A549 (cell line): ENCODE measurements at regions not wholly inside any gene's neighbourhood (a gene's known extent, or its start where the extent isn't known, plus 50 kb on each side); places are given as distances from the start of the nearest gene placed in this dataset.

ENCODE experiments used
- ATAC-seq, 2 experiments: fragments of 200-7000 bp in 1 of 2; fragments of >200 bp in 1 of 2; cut with Nextera tagmentation in 1 of 2; cut with Tn5 transposase in 1 of 2; 3 replicates each; pipeline versions ENCODE4 v1.8.0 to v1.9.1; 2018 to 2020; ENCODE audit warnings: mild to moderate bottlenecking in 1 of 2, moderate library complexity in 1 of 2
- CTCF ChIA-PET: fragments of 300-600 bp; sonication (Branson Sonifier 250); formaldehyde crosslinking; extraction: SDS; loops from one replicate; lab custom pipeline; 2021; ENCODE audit warnings: antibody characterized with exemption, inconsistent platforms; lab: Yijun Ruan, JAX
- POLR2A ChIA-PET: fragments of 350-600 bp; formaldehyde crosslinking; extraction: SDS; loops from one replicate; lab custom pipeline; 2021; ENCODE audit warnings: antibody characterized with exemption, inconsistent platforms; lab: Yijun Ruan, JAX
- DNase-seq, 2 experiments: peaks; one replicate each; pipeline versions ENCODE4 v3.0.0 to v3.0.0-alpha.2; 2011 to 2016; ENCODE audit warnings: low read depth in 1 of 2, low spot score in 1 of 2
- FAIRE-seq: peaks from 2 replicates; lab custom pipeline; 2011; peaks lifted over from hg19 to GRCh38; lab: Jason Lieb, UNC
- H3K27ac ChIP-seq, 2 experiments: fragments of >200 bp; sonication (Bioruptor Twin); formaldehyde crosslinking; 3 replicates each; pipeline ENCODE4 v1.5.1; 2016 to 2017
- H3K4me1 ChIP-seq: fragments of >200 bp; sonication (Bioruptor Twin); formaldehyde crosslinking; 3 replicates; pipeline ENCODE4 v1.6.1; 2016
- H3K4me2 ChIP-seq: fragments of >200 bp; sonication (Bioruptor Twin); formaldehyde crosslinking; 3 replicates; pipeline ENCODE4 v1.6.1; 2016
- H3K4me3 ChIP-seq: fragments of >200 bp; sonication (Bioruptor Twin); formaldehyde crosslinking; 3 replicates; pipeline ENCODE4 v1.5.1; 2016
- H3K9me3 ChIP-seq: fragments of >200 bp; sonication (Bioruptor Twin); formaldehyde crosslinking; 3 replicates; pipeline ENCODE4 v1.6.1; 2016
- CBX2 ChIP-seq: fragments of 200-600 bp; sonication (generic); IDR thresholded peaks from 2 replicates; pipeline ENCODE4 v1.6.1; 2016; ENCODE audit warnings: low read depth, mild to moderate bottlenecking, borderline replicate concordance
- CBX8 ChIP-seq: fragments of 200-600 bp; sonication (generic); IDR thresholded peaks from 2 replicates; pipeline ENCODE4 v1.6.1; 2016
- CEBPB ChIP-seq, 2 experiments: fragments of >200 bp in 1 of 2; sonication (Bioruptor Twin) in 1 of 2; formaldehyde crosslinking in 1 of 2; IDR thresholded peaks; 2 replicates each; pipeline ENCODE4 v1.6.1; 2012 to 2016
- EHF ChIP-seq: fragments of 250-450 bp; sonication (Bioruptor Pico); IDR thresholded peaks from 2 replicates; pipeline ENCODE4 v1.5.0; 2020; ENCODE audit warnings: mild to moderate bottlenecking
- EHMT2 ChIP-seq: fragments of 200-600 bp; sonication (generic); IDR thresholded peaks from 2 replicates; pipeline ENCODE4 v1.6.1; 2016; ENCODE audit warnings: antibody characterized with exemption, low read depth, mild to moderate bottlenecking, moderate library complexity
- EP300 ChIP-seq, 2 experiments: fragments of >200 bp; sonication (Bioruptor Twin); formaldehyde crosslinking; IDR thresholded peaks; 2 replicates in 1 of 2; 3 replicates in 1 of 2; pipeline ENCODE4 v1.6.1; 2016 to 2017
- FOSB ChIP-seq: fragments of 250-450 bp; sonication (Bioruptor Pico); IDR thresholded peaks from 2 replicates; pipeline ENCODE4 v1.5.0; 2020; ENCODE audit warnings: mild to moderate bottlenecking, moderate library complexity
- GATA3 ChIP-seq: IDR thresholded peaks from 2 replicates; pipeline ENCODE4 v1.6.1; 2012; ENCODE audit warnings: borderline replicate concordance
- HDAC2 ChIP-seq: fragments of 200-600 bp; sonication (generic); IDR thresholded peaks from 2 replicates; pipeline ENCODE4 v1.6.1; 2016
- HOXB13 ChIP-seq: fragments of 250-450 bp; sonication (Bioruptor Pico); IDR thresholded peaks from 2 replicates; pipeline ENCODE4 v1.5.0; 2020; ENCODE audit warnings: low read depth, mild to moderate bottlenecking, moderate library complexity
- HOXB5 ChIP-seq: fragments of 250-450 bp; sonication (Bioruptor Pico); IDR thresholded peaks from 2 replicates; pipeline ENCODE4 v1.5.0; 2020; ENCODE audit warnings: mild to moderate bottlenecking, moderate library complexity
- NPAS2 ChIP-seq: fragments of 250-450 bp; sonication (Bioruptor Pico); IDR thresholded peaks from 2 replicates; pipeline ENCODE4 v1.8.0; 2022; ENCODE audit warnings: mild to moderate bottlenecking, moderate library complexity, borderline replicate concordance
- PHF8 ChIP-seq: fragments of 200-600 bp; sonication (generic); IDR thresholded peaks from 2 replicates; pipeline ENCODE4 v1.6.1; 2016; ENCODE audit warnings: low read depth, mild to moderate bottlenecking, antibody characterized with exemption, moderate library complexity, borderline replicate concordance
- RFX5 ChIP-seq: fragments of 450-650 bp; IDR thresholded peaks from 2 replicates; pipeline ENCODE4 v1.7.1; 2014; ENCODE audit warnings: antibody characterized with exemption, mild to moderate bottlenecking, moderate library complexity
- SREBF2 ChIP-seq: fragments of 450-650 bp; IDR thresholded peaks from 2 replicates; pipeline ENCODE4 v1.6.1; 2014; ENCODE audit warnings: mild to moderate bottlenecking, moderate library complexity
- TP53 ChIP-seq: fragments of 250-450 bp; sonication (Bioruptor Pico); IDR thresholded peaks from 2 replicates; pipeline ENCODE4 v1.5.0; 2021; ENCODE audit warnings: mild to moderate bottlenecking, moderate library complexity
- ZFP36 ChIP-seq: fragments of 450-650 bp; IDR thresholded peaks from 2 replicates; pipeline ENCODE4 v1.6.1; 2014; ENCODE audit warnings: borderline replicate concordance; ENCODE audit not compliant: partially characterized antibody
- ZNF302 ChIP-seq: fragments of 250-450 bp; sonication (Bioruptor Pico); IDR thresholded peaks from 2 replicates; pipeline ENCODE4 v1.9.0; 2021; ENCODE audit warnings: inconsistent platforms, mild to moderate bottlenecking, moderate library complexity
- WGBS: methylation state at CpG from one replicate; pipeline ENCODE4 v1.1.6; 2017; ENCODE audit errors: missing lambda C conversion rate; 5-methylcytosine and 5-hydroxymethylcytosine counted together
- TF ChIP-seq, protein P1 (sequence below): fragments of 150-350 bp; IDR thresholded peaks from 2 replicates; pipeline ENCODE4 v1.6.1; 2014; ENCODE audit warnings: low read depth, mild to moderate bottlenecking, low read length
- TF ChIP-seq, protein P2 (sequence below): fragments of >200 bp; sonication (Bioruptor Twin); formaldehyde crosslinking; IDR thresholded peaks from 2 replicates; pipeline ENCODE4 v1.6.1; 2016
- TF ChIP-seq, protein P3 (sequence below): fragments of >200 bp; sonication (Bioruptor Twin); formaldehyde crosslinking; IDR thresholded peaks from 3 replicates; pipeline ENCODE4 v1.6.1; 2016
- TF ChIP-seq, protein P4 (sequence below): fragments of 250-450 bp; sonication (Bioruptor Pico); IDR thresholded peaks from 2 replicates; pipeline ENCODE4 v1.5.0; 2021; ENCODE audit warnings: mild to moderate bottlenecking, moderate library complexity, borderline replicate concordance
- TF ChIP-seq, protein P5 (sequence below): IDR thresholded peaks from 2 replicates; pipeline ENCODE4 v1.6.1; 2012

DNA sequence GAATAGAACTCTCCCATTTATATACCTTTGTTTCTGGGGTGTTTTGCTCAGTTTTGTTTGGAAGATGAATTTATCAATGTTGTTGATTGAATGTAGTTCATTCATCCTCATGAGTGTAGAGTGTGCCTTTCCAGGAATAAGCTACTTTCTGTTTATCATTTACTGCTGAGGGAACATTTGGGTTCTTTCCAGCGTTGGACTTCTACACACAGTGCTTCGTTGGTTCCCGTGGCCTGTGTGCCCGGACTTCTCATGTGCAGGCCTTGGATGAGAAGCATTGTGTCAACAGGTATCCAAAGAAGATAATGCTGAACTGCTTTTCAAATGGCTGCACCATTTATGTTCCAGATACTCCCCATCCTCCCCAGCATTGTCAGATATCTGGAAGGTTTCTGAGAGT, 107.6 kb upstream of the TNS3 start:
- POLR2A ChIA-PET = no interaction called here
- H3K4me2 ChIP-seq = no peak overlapping the region
- H3K27ac ChIP-seq = peak overlapping the region in 1 of 2 experiments; percentile 55; a peak in 2 of 6 replicates
- DNase-seq (no peak), FAIRE-seq (no peak), ATAC-seq (no peak)
- WGBS = 86% methylated on average over 4 of the region's 4 CpGs
- no peak overlapping the region for H3K4me3 ChIP-seq
- H3K4me1 ChIP-seq = peaks cover 26% of the 10 kb centered on the region
- H3K9me3 ChIP-seq = no peaks in the 10 kb centered on the region
- TF ChIP-seq FOSB (CRISPR knock-in tag) (no peak), EHMT2 (no peak), HOXB13 (no peak), SREBF2 (no peak)
- TF ChIP-seq, protein P1, sequence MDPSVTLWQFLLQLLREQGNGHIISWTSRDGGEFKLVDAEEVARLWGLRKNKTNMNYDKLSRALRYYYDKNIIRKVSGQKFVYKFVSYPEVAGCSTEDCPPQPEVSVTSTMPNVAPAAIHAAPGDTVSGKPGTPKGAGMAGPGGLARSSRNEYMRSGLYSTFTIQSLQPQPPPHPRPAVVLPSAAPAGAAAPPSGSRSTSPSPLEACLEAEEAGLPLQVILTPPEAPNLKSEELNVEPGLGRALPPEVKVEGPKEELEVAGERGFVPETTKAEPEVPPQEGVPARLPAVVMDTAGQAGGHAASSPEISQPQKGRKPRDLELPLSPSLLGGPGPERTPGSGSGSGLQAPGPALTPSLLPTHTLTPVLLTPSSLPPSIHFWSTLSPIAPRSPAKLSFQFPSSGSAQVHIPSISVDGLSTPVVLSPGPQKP = no peak
- CTCF ChIA-PET = interaction anchor here (0.5 to 1.0 kb wide), 4 partner anchors 8 to 281 kb away, joined by 3 to 4 read pairs (median 3); no protein-coding TSS in a partner anchor

DNA sequence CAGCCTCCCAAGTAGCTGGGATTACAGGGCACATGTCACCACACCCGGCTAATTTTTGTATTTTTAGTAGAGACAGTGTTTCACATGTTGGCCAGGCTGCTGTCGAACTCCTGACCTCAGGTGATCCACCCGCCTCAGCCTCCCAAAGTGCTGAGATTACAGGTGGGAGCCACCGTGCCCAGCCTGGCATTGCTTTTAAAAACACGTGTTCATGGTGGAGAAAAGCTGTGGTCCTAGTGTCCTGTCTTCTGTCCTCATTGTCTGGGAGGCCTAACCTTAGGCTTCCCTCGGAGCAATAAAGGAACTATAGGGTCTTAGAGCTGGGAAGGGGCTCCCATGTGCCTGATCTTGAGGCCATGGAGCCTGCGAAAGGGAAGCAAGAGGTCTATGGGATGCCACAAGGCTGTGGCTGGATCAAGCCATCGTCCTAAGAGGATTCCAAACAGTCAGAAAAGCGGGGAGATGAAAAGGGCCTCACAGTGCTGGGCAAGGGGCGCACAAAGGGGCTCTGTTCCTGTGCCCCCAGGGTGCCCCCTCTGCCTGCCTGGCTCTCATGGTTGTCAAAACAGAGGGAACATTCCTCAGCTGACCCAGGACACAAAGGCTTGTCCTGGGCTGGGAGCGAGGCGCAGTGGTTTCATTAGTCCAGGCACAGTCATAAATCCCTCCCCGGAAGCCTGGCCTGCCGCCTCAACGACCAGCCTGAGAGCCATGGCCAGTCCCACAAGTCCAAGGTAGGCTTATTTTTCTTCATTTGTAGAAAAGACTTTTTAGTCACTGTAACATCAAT, 106.6 kb upstream of the TNS3 start:
- FAIRE-seq (no peak), DNase-seq (no peak), ATAC-seq (no peak)
- no peak overlapping the region for H3K4me3 ChIP-seq
- no peaks in the 10 kb centered on the region for H3K9me3 ChIP-seq
- H3K4me1 ChIP-seq = peaks cover 26% of the 10 kb centered on the region
- POLR2A ChIA-PET = no interaction called here
- CTCF ChIA-PET = interaction anchor here (0.5 to 1.0 kb wide), 4 partner anchors 8 to 282 kb away, joined by 3 read pairs; no protein-coding TSS in a partner anchor
- WGBS = 89% methylated on average over 15 of the region's 15 CpGs
- TF ChIP-seq, protein P2, sequence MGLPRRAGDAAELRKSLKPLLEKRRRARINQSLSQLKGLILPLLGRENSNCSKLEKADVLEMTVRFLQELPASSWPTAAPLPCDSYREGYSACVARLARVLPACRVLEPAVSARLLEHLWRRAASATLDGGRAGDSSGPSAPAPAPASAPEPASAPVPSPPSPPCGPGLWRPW = no peak
- no peak for TF ChIP-seq PHF8
- no peak for TF ChIP-seq HDAC2
- TF ChIP-seq CBX2 = no peak
- TF ChIP-seq, all 56 proteins: peak for 0
- Histone ChIP-seq H3K4me2 (no peak overlapping the region), H3K27ac (peak overlapping the region in 1 of 2 experiments; percentile 52; a peak in 3 of 6 replicates)

DNA sequence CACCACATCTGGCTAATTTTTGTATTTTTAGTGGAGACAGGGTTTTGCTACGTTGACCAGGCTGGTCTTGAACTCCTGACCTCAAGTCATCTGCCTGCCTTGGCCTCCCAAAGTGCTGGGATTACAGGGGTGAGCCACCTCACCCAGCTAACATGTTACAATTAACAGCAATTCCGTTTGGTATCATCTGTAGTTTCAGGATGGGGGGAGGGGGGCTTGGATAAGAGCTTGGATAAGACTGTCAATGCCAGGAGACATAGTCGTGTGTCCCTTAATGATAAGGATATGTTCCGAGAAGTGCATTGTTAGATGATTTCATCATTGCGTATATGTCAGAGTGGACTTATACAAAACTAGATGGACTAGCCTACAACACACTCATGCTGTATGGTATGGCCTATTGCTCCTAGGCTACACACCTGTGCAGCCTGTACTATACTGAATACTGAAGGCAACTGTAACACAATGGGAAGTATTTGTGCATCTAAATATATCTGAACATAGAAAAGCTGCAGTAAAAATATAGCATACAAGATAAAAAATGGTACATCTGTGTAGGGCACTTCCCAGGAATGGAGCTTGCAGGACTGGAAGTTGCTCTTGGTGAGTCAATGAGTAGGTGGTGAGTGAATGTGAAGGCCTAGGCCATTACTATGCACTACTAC, 103.9 kb upstream of the TNS3 start:
- Histone ChIP-seq H3K4me2 (no peak overlapping the region), H3K4me1 (peaks cover 8% of the 10 kb centered on the region), H3K4me3 (no peak overlapping the region), H3K27ac (peak overlapping the region in 1 of 2 experiments; percentile 33; a peak in 3 of 6 replicates)
- DNase-seq = no peak
- no peak for TF ChIP-seq EP300 (IDR thresholded peaks at IDR 0.05)
- no peak for TF ChIP-seq RFX5
- no peak for TF ChIP-seq EHF
- no peak for TF ChIP-seq CBX8
- no peak for TF ChIP-seq HOXB5
- TF ChIP-seq GATA3 = no peak
- no peak for TF ChIP-seq HOXB13
- TF ChIP-seq, protein P3, sequence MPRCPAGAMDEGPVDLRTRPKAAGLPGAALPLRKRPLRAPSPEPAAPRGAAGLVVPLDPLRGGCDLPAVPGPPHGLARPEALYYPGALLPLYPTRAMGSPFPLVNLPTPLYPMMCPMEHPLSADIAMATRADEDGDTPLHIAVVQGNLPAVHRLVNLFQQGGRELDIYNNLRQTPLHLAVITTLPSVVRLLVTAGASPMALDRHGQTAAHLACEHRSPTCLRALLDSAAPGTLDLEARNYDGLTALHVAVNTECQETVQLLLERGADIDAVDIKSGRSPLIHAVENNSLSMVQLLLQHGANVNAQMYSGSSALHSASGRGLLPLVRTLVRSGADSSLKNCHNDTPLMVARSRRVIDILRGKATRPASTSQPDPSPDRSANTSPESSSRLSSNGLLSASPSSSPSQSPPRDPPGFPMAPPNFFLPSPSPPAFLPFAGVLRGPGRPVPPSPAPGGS = no peak
- TF ChIP-seq FOSB (CRISPR knock-in tag) = no peak
- TF ChIP-seq, protein P4, sequence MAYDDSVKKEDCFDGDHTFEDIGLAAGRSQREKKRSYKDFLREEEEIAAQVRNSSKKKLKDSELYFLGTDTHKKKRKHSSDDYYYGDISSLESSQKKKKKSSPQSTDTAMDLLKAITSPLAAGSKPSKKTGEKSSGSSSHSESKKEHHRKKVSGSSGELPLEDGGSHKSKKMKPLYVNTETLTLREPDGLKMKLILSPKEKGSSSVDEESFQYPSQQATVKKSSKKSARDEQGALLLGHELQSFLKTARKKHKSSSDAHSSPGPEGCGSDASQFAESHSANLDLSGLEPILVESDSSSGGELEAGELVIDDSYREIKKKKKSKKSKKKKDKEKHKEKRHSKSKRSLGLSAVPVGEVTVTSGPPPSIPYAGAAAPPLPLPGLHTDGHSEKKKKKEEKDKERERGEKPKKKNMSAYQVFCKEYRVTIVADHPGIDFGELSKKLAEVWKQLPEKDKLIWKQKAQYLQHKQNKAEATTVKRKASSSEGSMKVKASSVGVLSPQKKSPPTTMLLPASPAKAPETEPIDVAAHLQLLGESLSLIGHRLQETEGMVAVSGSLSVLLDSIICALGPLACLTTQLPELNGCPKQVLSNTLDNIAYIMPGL (CRISPR knock-in tag) = no peak
- TF ChIP-seq, protein P5, sequence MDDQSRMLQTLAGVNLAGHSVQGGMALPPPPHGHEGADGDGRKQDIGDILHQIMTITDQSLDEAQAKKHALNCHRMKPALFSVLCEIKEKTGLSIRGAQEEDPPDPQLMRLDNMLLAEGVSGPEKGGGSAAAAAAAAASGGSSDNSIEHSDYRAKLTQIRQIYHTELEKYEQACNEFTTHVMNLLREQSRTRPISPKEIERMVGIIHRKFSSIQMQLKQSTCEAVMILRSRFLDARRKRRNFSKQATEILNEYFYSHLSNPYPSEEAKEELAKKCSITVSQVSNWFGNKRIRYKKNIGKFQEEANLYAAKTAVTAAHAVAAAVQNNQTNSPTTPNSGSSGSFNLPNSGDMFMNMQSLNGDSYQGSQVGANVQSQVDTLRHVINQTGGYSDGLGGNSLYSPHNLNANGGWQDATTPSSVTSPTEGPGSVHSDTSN = no peak
- no peak for TF ChIP-seq TP53 (CRISPR knock-in tag)
- TF ChIP-seq ZNF302 (CRISPR knock-in tag) = no peak
- no peak for TF ChIP-seq EHMT2
- TF ChIP-seq CEBPB (IDR thresholded peaks at IDR 0.05) = no peak
- TF ChIP-seq ZFP36 = no peak
- TF ChIP-seq, protein P1 = no peak
- no peak for TF ChIP-seq NPAS2 (CRISPR knock-in tag)
- TF ChIP-seq, all 56 proteins: peak for 0
- no peaks in the 10 kb centered on the region for H3K9me3 ChIP-seq
- 90% methylated on average over 5 of the region's 5 CpGs for WGBS
- ATAC-seq (peak in 1 of 2 experiments; percentile 33; a peak in 2 of 6 replicates), FAIRE-seq (no peak)
- ChIA-PET CTCF (interaction anchor here (0.8 to 1.5 kb wide), 4 partner anchors 11 to 23 kb away, joined by 3 to 4 read pairs (median 4); no protein-coding TSS in a partner anchor), POLR2A (no interaction called here)
